GM23248 (cell line): ENCODE measurements at regions not wholly inside any gene's neighbourhood (a gene's known extent, or its start where the extent isn't known, plus 50 kb on each side); places are given as distances from the start of the nearest gene placed in this dataset.

Experiments used
- DNase-seq: peaks from one replicate; pipeline ENCODE4 v3.0.0-alpha.2; 2015
- H2AFZ ChIP-seq: fragments of 200-600 bp; sonication (generic); 2 replicates; pipeline ENCODE4 v1.6.1; 2016; ENCODE audit warnings: antibody characterized with exemption
- H3F3A ChIP-seq: fragments of 200-600 bp; sonication (generic); 2 replicates; pipeline ENCODE4 v1.6.1; 2016; ENCODE audit warnings: mild to moderate bottlenecking, antibody characterized with exemption, mixed run types; ENCODE audit not compliant: insufficient read depth
- H3K27ac ChIP-seq: fragments of 200-600 bp; sonication (generic); 2 replicates; pipeline ENCODE4 v1.5.1; 2016; ENCODE audit warnings: mild to moderate bottlenecking
- H3K27me3 ChIP-seq: fragments of 200-600 bp; sonication (generic); replicated peaks from 2 replicates; pipeline ENCODE4 v1.6.1; 2016; ENCODE audit warnings: mild to moderate bottlenecking; ENCODE audit not compliant: insufficient read depth
- H3K36me3 ChIP-seq: fragments of 200-600 bp; sonication (generic); 2 replicates; pipeline ENCODE4 v1.6.1; 2016; ENCODE audit warnings: low read depth, mild to moderate bottlenecking
- H3K4me1 ChIP-seq: fragments of 200-600 bp; sonication (generic); 2 replicates; pipeline ENCODE4 v1.6.1; 2016; ENCODE audit warnings: mild to moderate bottlenecking; ENCODE audit not compliant: insufficient read depth
- H3K4me2 ChIP-seq: fragments of 200-600 bp; sonication (generic); one replicate; pipeline ENCODE4 v1.6.1; 2016; ENCODE audit warnings: mild to moderate bottlenecking; ENCODE audit not compliant: unreplicated experiment
- H3K4me3 ChIP-seq: fragments of 200-600 bp; sonication (generic); 2 replicates; pipeline ENCODE4 v1.5.1; 2016; ENCODE audit warnings: mild to moderate bottlenecking
- H3K79me2 ChIP-seq: fragments of 200-600 bp; sonication (generic); 2 replicates; pipeline ENCODE4 v1.6.1; 2016; ENCODE audit warnings: mild to moderate bottlenecking; ENCODE audit not compliant: insufficient read depth
- H3K9ac ChIP-seq: fragments of 200-600 bp; sonication (generic); 2 replicates; pipeline ENCODE4 v1.6.1; 2016; ENCODE audit warnings: mild to moderate bottlenecking
- H3K9me2 ChIP-seq: fragments of 200-600 bp; sonication (generic); 2 replicates; pipeline ENCODE4 v1.6.1; 2016; ENCODE audit warnings: mixed run types, mild to moderate bottlenecking, moderate library complexity; ENCODE audit not compliant: insufficient read depth
- H3K9me3 ChIP-seq: fragments of 200-600 bp; sonication (generic); one replicate; pipeline ENCODE4 v1.6.1; 2017; ENCODE audit warnings: low read depth
- H4K20me1 ChIP-seq: fragments of 200-600 bp; sonication (generic); 2 replicates; pipeline ENCODE4 v1.6.0; 2016; ENCODE audit not compliant: insufficient read depth
- EZH2 ChIP-seq: fragments of 200-600 bp; sonication (generic); IDR thresholded peaks from 2 replicates; pipeline ENCODE4 v1.6.1; 2018; ENCODE audit warnings: antibody characterized with exemption, mild to moderate bottlenecking; ENCODE audit not compliant: insufficient read depth, poor library complexity, severe bottlenecking
- EZH2phosphoT487 ChIP-seq: fragments of 200-600 bp; sonication (generic); IDR thresholded peaks from 2 replicates; pipeline ENCODE4 v1.6.1; 2018; ENCODE audit warnings: antibody characterized with exemption, moderate library complexity, mild to moderate bottlenecking, low read depth; ENCODE audit not compliant: insufficient read depth
- WGBS, 2 experiments: methylation state at CpG; one replicate each; pipeline ENCODE4 v1.1.6; 2015 to 2017; ENCODE audit warnings: low lambda C conversion rate in 2 of 2, low coverage in 1 of 2; ENCODE audit errors: missing lambda C conversion rate in 2 of 2; 5-methylcytosine and 5-hydroxymethylcytosine counted together
- in situ Hi-C: fragments of 300-500 bp; cut with MboI; formaldehyde crosslinking; loops from 2 replicates; pipeline ENCODE4 v1.15.0; 2020

GRCh38 chr9:126225611-126226609 lies 100.7 kb upstream of the MVB12B start:
- Histone ChIP-seq H3K79me2 (no peaks in the 10 kb centered on the region), H3K27ac (no peak overlapping the region), H4K20me1 (no peaks in the 10 kb centered on the region), H3F3A (no peaks in the 10 kb centered on the region), H2AFZ (no peak overlapping the region), H3K4me3 (no peak overlapping the region), H3K9me2 (no peaks in the 10 kb centered on the region), H3K27me3 (peaks cover 48% of the 10 kb centered on the region), H3K9me3 (no peaks in the 10 kb centered on the region), H3K4me1 (no peaks in the 10 kb centered on the region), H3K4me2 (no peak overlapping the region), H3K36me3 (no peaks in the 10 kb centered on the region), H3K9ac (no peak overlapping the region)
- in situ Hi-C loops, result loop anchor here (10.0 to 25.0 kb wide), 2 partner anchors 664 to 821 kb away; no protein-coding TSS in a partner anchor
- no peak for DNase-seq
- WGBS, 2 experiments, result 42 to 50% methylated on average over 13 to 18 of the region's 18 CpGs
- TF ChIP-seq EZH2, result no peak
- no peak for TF ChIP-seq EZH2phosphoT487

- no peaks in the 10 kb centered on the region for H3K36me3 ChIP-seq
- in situ Hi-C loops, result loop anchor here (10.0 to 25.0 kb wide), 2 partner anchors 665 to 822 kb away; no protein-coding TSS in a partner anchor
- H3K4me3 ChIP-seq, result no peak overlapping the region
- H3K4me2 ChIP-seq, result no peak overlapping the region
- no peaks in the 10 kb centered on the region for H3K9me3 ChIP-seq
- H3K27ac ChIP-seq, result no peak overlapping the region
- TF ChIP-seq EZH2, result no peak
- no peak for TF ChIP-seq EZH2phosphoT487
- DNase-seq, result no peak
- H3K4me1 ChIP-seq, result no peaks in the 10 kb centered on the region
- no peak overlapping the region for H2AFZ ChIP-seq
- no peaks in the 10 kb centered on the region for H3F3A ChIP-seq
- H4K20me1 ChIP-seq, result no peaks in the 10 kb centered on the region
- no peaks in the 10 kb centered on the region for H3K79me2 ChIP-seq
- peaks cover 35% of the 10 kb centered on the region for H3K27me3 ChIP-seq
- no peaks in the 10 kb centered on the region for H3K9me2 ChIP-seq
- no peak overlapping the region for H3K9ac ChIP-seq
- 62 to 67% methylated on average over 27 of the region's 27 CpGs for WGBS, 2 experiments
Measured at GRCh38 chr9:126226991-126227936, 99.4 kb upstream of the MVB12B start.

GRCh38 chr9:126228111-126228780 lies 98.4 kb upstream of the MVB12B start:
- Histone ChIP-seq H3K4me1 (no peaks in the 10 kb centered on the region), H2AFZ (no peak overlapping the region), H3K4me2 (no peak overlapping the region), H3K4me3 (no peak overlapping the region), H3F3A (no peaks in the 10 kb centered on the region), H4K20me1 (no peaks in the 10 kb centered on the region), H3K27ac (no peak overlapping the region), H3K9me2 (no peaks in the 10 kb centered on the region), H3K27me3 (peaks cover 25% of the 10 kb centered on the region), H3K36me3 (no peaks in the 10 kb centered on the region), H3K9me3 (no peaks in the 10 kb centered on the region), H3K9ac (no peak overlapping the region), H3K79me2 (no peaks in the 10 kb centered on the region)
- TF ChIP-seq EZH2phosphoT487 (no peak), EZH2 (no peak)
- 70 to 71% methylated on average over 14 of the region's 14 CpGs for WGBS, 2 experiments
- in situ Hi-C loops, result loop anchor here (10.0 to 25.0 kb wide), 2 partner anchors 666 to 823 kb away; no protein-coding TSS in a partner anchor
- no peak for DNase-seq
